ENCODE measurements at regions not wholly inside any gene's neighbourhood (a gene's known extent, or its start where the extent isn't known, plus 50 kb on each side); places are given as distances from the start of the nearest gene placed in this dataset.

DNA sequence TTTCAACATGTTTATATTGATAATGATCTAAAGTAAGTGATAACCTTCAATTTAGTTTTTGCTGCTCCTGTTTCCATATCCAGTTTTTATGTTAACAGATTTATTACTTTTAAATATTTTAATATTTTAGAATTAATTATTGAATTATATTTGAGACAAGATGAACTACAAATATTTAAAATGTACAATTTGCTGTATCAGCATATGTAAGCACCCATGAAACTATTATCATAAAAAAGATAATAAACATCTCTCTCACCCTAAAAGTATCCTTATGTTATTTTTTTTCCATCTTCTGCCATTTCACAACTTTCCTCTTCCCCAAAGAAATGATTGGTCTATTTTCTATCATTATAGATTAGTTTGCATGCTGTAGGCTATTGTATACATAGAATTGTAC lies 1426.6 kb upstream of the PRR20A start:
- H3K27me3 ChIP-seq = no peaks in the 10 kb centered on the region
- H3K9me3 ChIP-seq = no peaks in the 10 kb centered on the region
- intact Hi-C loops (cut with DNase I) = no loop called here
- no peak overlapping the region for H3K4me3 ChIP-seq
- no peaks in the 10 kb centered on the region for H3K4me1 ChIP-seq
- no peak overlapping the region for H3K27ac ChIP-seq
- ATAC-seq (no peak), DNase-seq (no peak)
- H3K36me3 ChIP-seq = no peaks in the 10 kb centered on the region
- TF ChIP-seq CTCF (IDR thresholded peaks at IDR 0.05) = no peak

DNA sequence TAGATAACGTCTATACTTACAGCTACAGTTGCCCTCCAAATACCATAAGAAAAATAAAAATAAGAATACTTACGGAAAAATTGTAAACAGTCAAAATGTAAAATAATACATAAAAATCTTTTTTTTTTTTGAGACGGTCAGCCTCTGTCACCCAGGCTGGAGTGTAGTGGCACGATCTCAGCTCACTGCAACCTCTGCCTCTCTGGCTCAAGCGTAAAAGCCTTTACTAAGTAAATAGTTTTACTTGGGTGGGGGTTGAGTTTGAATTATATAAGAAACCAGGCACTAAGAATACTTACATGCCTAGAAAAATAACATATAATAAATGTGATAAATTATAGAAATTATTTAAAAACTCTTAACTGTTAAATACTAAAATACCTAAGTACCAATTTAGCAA lies 1413.0 kb upstream of the PRR20A start:
- no peaks in the 10 kb centered on the region for H3K36me3 ChIP-seq
- H3K4me1 ChIP-seq = no peaks in the 10 kb centered on the region
- TF ChIP-seq CTCF (IDR thresholded peaks at IDR 0.05) = no peak
- DNase-seq (no peak), ATAC-seq (no peak)
- intact Hi-C loops (cut with DNase I) = no loop called here
- no peaks in the 10 kb centered on the region for H3K27me3 ChIP-seq
- H3K9me3 ChIP-seq = no peaks in the 10 kb centered on the region
- H3K4me3 ChIP-seq = no peak overlapping the region
- H3K27ac ChIP-seq = no peak overlapping the region

GRCh38 chr13:55728247-55728646 lies 1412.5 kb upstream of the PRR20A start:
- no peaks in the 10 kb centered on the region for H3K27me3 ChIP-seq
- no peaks in the 10 kb centered on the region for H3K36me3 ChIP-seq
- DNase-seq = no peak
- H3K4me3 ChIP-seq = no peak overlapping the region
- no peak for ATAC-seq
- H3K27ac ChIP-seq = no peak overlapping the region
- intact Hi-C loops (cut with DNase I) = no loop called here
- H3K4me1 ChIP-seq = no peaks in the 10 kb centered on the region
- no peaks in the 10 kb centered on the region for H3K9me3 ChIP-seq
- TF ChIP-seq CTCF (IDR thresholded peaks at IDR 0.05) = no peak

DNA sequence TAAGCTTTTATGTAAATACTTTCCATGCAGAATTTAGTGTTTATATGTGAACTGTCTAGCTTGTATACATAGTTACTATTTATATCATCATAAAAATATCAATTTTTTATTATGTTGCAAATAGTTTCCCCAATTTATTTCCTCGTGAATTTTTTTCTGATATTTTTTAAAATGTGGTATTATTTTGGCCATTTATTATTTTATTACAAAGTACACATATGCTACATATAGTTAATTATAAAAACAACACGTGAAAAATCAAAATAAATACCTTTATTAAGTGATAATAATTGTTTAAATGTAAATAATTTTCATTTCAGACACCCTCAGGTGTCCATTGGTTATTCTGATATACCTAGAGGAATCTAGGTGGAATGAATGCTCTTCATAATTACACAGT lies 1394.9 kb upstream of the PRR20A start:
- H3K27ac ChIP-seq = no peak overlapping the region
- no peak for ATAC-seq
- intact Hi-C loops (cut with DNase I) = no loop called here
- H3K27me3 ChIP-seq = no peaks in the 10 kb centered on the region
- no peaks in the 10 kb centered on the region for H3K9me3 ChIP-seq
- no peaks in the 10 kb centered on the region for H3K4me1 ChIP-seq
- no peak overlapping the region for H3K4me3 ChIP-seq
- TF ChIP-seq CTCF (IDR thresholded peaks at IDR 0.05) = no peak
- no peak for DNase-seq
- no peaks in the 10 kb centered on the region for H3K36me3 ChIP-seq

DNA sequence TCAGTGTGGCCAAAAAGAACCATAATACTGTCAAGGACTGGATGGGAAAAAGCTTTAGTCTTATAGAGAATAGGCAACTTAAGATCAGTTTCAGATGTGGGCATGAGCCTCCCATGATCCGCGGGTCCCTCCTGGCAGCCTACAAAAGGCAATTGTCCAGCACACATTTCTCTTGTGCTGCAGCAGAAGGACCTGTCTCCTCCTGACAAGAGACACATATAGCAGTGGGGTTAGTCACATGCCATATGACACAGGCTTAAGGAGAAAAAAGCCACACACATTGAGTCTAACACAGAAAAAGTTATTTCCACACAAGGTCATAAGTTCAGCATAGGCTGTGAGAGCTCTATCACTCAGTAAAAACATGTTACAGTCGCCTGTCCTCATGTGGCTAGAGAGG lies 1378.7 kb upstream of the PRR20A start:
- H3K9me3 ChIP-seq = no peaks in the 10 kb centered on the region
- no peak overlapping the region for H3K4me3 ChIP-seq
- no peaks in the 10 kb centered on the region for H3K27me3 ChIP-seq
- ATAC-seq = no peak
- H3K36me3 ChIP-seq = no peaks in the 10 kb centered on the region
- DNase-seq = no peak
- no peak for TF ChIP-seq CTCF (IDR thresholded peaks at IDR 0.05)
- H3K4me1 ChIP-seq = no peaks in the 10 kb centered on the region
- H3K27ac ChIP-seq = no peak overlapping the region
- intact Hi-C loops (cut with DNase I) = no loop called here

GRCh38 chr13:55777612-55778011 lies 1363.1 kb upstream of the PRR20A start:
- no peak overlapping the region for H3K4me3 ChIP-seq
- DNase-seq = no peak
- intact Hi-C loops (cut with DNase I) = no loop called here
- H3K9me3 ChIP-seq = no peaks in the 10 kb centered on the region
- ATAC-seq = no peak
- no peaks in the 10 kb centered on the region for H3K36me3 ChIP-seq
- no peak overlapping the region for H3K27ac ChIP-seq
- H3K4me1 ChIP-seq = no peaks in the 10 kb centered on the region
- no peak for TF ChIP-seq CTCF (IDR thresholded peaks at IDR 0.05)
- H3K27me3 ChIP-seq = no peaks in the 10 kb centered on the region

All from upper lobe of right lung (tissue), 1 donor.